Immature natural killer cell (primary cell): ENCODE measurements at regions not wholly inside any gene's neighbourhood (a gene's known extent, or its start where the extent isn't known, plus 50 kb on each side); places are given as distances from the start of the nearest gene placed in this dataset.

Experiments
- DNase-seq, 3 donors: peaks; one replicate each; pipeline ENCODE4 v3.0.0; 2022; ENCODE audit warnings: mixed read lengths in 1 of 3
- H3K27ac Mint-ChIP-seq, 6 donors: one replicate each; pipeline ENCODE4 v1.8.0; 2020; ENCODE audit warnings: mixed read lengths in 6 of 6, mild to moderate bottlenecking in 5 of 6, inconsistent platforms in 4 of 6, moderate library complexity in 3 of 6
- H3K27me3 Mint-ChIP-seq, 3 donors: one replicate each; pipeline ENCODE4 v1.8.0; 2020 to 2021; ENCODE audit warnings: low read depth in 3 of 3, mild to moderate bottlenecking in 3 of 3, mixed read lengths in 3 of 3, moderate library complexity in 3 of 3, inconsistent platforms in 1 of 3
- H3K36me3 Mint-ChIP-seq, 3 donors: one replicate each; pipeline ENCODE4 v1.8.0; 2020; ENCODE audit warnings: mixed read lengths in 3 of 3, inconsistent platforms in 2 of 3, mild to moderate bottlenecking in 2 of 3
- H3K4me1 Mint-ChIP-seq, 2 donors: one replicate each; pipeline ENCODE4 v1.8.0; 2020; ENCODE audit warnings: inconsistent platforms in 2 of 2, mild to moderate bottlenecking in 2 of 2, mixed read lengths in 2 of 2, moderate library complexity in 1 of 2
- H3K4me3 Mint-ChIP-seq, 5 donors: one replicate each; pipeline ENCODE4 v1.8.0; 2020; ENCODE audit warnings: mild to moderate bottlenecking in 5 of 5, mixed read lengths in 5 of 5, inconsistent platforms in 3 of 5, moderate library complexity in 3 of 5
- H3K9me3 Mint-ChIP-seq, 6 donors: one replicate each; pipeline ENCODE4 v1.8.0; 2020; ENCODE audit warnings: mild to moderate bottlenecking in 6 of 6, mixed read lengths in 6 of 6, inconsistent platforms in 4 of 6, moderate library complexity in 3 of 6

- H3K4me1 Mint-ChIP-seq = peaks cover 25 to 32% of the 10 kb centered on the region in 2 donors
Observed at GRCh38 chr19:34305221-34306083, 51.1 kb downstream of the GARRE1 start.

GRCh38 chr19:34306213-34306661, 51.9 kb downstream of the GARRE1 start:
- Mint-ChIP-seq H3K27me3 (peaks cover 0 to 4% (median 2%) of the 10 kb centered on the region in 3 donors), H3K4me1 (peaks cover 32 to 39% of the 10 kb centered on the region in 2 donors), H3K27ac (peak overlapping the region in 3 of 6 donors; percentile 36 to 88 (median 56)), H3K36me3 (peaks cover 3 to 8% (median 5%) of the 10 kb centered on the region in 3 donors), H3K4me3 (no peak overlapping the region), H3K9me3 (no peaks in the 10 kb centered on the region)
- no peak for DNase-seq

More at GRCh38 chr19:34305221-34306083, 51.1 kb downstream of the GARRE1 start:
- H3K9me3 Mint-ChIP-seq = no peaks in the 10 kb centered on the region
- H3K27ac Mint-ChIP-seq = peak overlapping the region in 3 of 6 donors; percentile 10 to 43 (median 13)
- peaks cover 0 to 4% (median 2%) of the 10 kb centered on the region in 3 donors for H3K27me3 Mint-ChIP-seq
- peaks cover 7 to 11% (median 8%) of the 10 kb centered on the region in 3 donors for H3K36me3 Mint-ChIP-seq
- no peak for DNase-seq
- no peak overlapping the region for H3K4me3 Mint-ChIP-seq

DNA sequence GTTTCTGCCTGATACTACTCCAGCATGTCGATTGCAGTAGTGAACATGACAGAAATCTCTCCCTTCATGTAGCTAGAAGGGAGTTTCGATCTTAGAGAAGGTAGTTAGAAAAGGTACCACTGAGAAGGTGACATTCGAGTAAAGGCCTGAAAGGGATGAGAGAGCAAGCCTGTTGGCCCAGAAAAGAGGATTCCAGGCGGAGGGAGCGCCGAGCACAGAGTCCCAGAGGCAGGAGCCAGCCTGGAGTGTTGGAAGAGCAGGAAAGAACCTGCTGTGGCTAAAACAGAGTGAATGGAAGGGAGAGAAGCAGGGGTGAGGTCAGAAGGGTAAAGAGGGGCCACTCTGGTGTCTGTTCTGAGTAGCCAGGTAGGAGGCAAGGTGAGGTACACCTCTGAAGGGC, 52.5 kb downstream of the GARRE1 start:
- H3K27me3 Mint-ChIP-seq = peaks cover 0 to 4% (median 2%) of the 10 kb centered on the region in 3 donors
- H3K36me3 Mint-ChIP-seq = peaks cover 3 to 8% (median 5%) of the 10 kb centered on the region in 3 donors
- DNase-seq = no peak
- H3K9me3 Mint-ChIP-seq = no peaks in the 10 kb centered on the region
- peak overlapping the region in 4 of 6 donors; percentile 36 to 88 (median 46) for H3K27ac Mint-ChIP-seq
- H3K4me3 Mint-ChIP-seq = no peak overlapping the region
- peaks cover 32 to 40% of the 10 kb centered on the region in 2 donors for H3K4me1 Mint-ChIP-seq

DNA sequence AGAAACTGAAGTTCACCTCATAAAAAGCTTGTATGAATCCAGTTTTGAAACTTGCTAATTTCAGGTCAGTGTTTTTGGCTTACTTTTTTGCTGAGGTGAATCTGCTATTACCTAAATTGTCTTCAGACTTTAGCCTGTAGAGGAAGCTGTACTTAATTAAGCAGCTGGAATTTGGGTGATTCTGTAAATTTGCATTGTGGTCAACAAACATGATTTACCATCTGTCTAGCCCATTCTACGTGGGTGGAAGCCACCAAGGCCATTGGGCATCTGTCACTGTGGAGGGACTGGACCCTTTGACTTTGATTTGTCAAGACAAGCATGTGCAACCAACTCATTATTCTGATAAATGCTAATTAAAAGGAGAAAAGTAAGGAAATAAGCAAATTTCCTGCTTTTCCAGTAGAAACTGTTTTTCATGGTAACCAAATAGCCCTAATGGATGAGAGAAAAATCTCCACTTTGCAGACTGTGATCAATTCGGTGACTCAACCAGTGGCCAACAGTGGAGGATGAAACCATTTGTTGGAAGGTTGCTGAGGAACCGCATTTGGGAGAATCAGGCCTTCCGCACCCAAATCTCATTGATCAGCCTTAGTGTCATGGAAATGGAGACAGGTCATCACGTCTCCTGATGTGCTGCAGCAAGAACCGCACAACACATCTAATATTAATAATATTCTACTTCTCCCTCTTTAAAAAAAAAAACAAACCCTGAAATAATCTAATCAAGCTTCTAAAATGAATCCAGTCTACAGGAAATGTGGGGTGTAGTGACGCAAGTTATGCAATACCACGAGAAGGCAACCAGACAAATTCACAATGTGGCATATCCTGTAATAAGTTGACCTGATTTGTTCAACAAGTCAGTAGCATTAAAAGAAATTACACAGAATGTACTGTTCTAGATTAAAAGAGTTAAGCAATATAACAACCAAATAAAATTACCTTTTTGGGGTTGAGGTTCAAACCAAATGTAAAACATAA, 54.3 kb downstream of the GARRE1 start:
- Mint-ChIP-seq H3K4me3 (peak overlapping the region; percentile 3 to 67 (median 44)), H3K27ac (peak overlapping the region; percentile 84 to 95 (median 92)), H3K27me3 (peaks cover 0 to 4% (median 2%) of the 10 kb centered on the region in 3 donors), H3K4me1 (peaks cover 34 to 45% of the 10 kb centered on the region in 2 donors), H3K9me3 (no peaks in the 10 kb centered on the region), H3K36me3 (peaks cover 0 to 8% (median 3%) of the 10 kb centered on the region in 3 donors)
- peak; percentile 62 to 73 (median 67) for DNase-seq

DNA sequence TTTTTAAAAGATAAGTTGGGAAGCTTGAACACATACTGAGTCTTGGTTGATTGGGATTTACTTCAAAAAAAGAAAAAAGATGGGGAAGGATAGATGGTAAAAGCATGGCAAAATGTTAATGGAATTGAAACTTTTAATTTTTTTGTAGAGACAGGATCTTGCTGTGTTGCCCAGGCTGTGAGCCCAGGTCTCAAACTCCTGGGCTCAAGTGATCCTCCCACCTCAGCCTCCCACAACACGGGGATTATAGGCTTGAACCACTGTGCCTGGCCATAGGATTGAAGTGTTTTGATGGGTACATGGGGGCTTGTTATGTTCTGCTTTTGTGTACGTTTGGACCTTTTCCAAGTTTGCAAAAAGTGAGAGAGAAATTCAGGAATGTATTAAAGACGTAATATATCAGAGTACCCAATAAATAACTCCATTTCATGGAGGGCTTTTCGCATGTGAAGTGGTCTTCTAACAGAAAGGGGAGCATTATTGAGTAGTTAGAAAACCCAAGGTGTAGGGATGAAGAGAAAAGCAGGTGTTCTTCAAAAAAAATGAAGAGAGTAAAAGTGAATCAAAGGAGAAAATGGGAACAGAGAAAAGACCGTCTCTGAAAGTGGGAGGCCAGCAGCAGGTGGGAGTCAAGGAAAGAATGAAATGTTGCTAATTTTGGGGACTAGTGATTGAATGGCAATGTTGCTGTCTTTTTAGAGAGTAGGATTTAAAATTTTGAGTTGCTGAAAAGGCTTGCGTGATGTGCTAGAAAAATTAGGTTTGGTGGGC, 55.2 kb downstream of the GARRE1 start:
- Mint-ChIP-seq H3K27me3 (peaks cover 0 to 4% (median 2%) of the 10 kb centered on the region in 3 donors), H3K9me3 (no peaks in the 10 kb centered on the region), H3K27ac (peak overlapping the region; percentile 84 to 95 (median 92)), H3K36me3 (peaks cover 0 to 8% (median 3%) of the 10 kb centered on the region in 3 donors), H3K4me3 (peak overlapping the region; percentile 3 to 67 (median 44)), H3K4me1 (peaks cover 34 to 48% of the 10 kb centered on the region in 2 donors)
- DNase-seq = no peak

DNA sequence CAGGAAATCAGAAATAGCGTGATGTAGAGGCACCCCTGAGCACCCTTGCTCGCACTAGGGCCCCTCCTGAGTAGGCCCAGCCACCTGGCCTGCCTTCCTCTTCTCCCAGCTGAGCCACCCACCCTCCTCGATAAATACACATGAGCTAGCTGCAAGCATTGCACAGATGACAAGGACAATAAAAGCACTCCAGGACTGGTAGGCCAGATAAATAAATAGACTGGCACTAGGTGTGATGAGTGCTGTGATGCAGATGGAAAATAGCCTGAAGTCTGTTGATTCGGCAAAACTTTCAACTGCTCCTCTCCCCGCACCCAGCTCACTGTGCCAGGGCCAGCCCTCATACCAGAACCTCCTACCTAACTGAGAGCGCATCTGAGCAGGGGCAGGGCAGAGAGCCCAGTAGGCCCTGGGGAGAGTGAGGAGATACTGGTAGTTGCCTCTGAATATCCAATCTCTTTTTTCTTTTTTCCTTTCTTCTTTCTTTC, 54.5 kb upstream of the GPI start:
- Mint-ChIP-seq H3K4me1 (peaks cover 34 to 53% of the 10 kb centered on the region in 2 donors), H3K27me3 (peaks cover 0 to 4% (median 2%) of the 10 kb centered on the region in 3 donors), H3K27ac (peak overlapping the region; percentile 84 to 95 (median 92)), H3K36me3 (peaks cover 0 to 3% (median 0%) of the 10 kb centered on the region in 3 donors), H3K9me3 (no peaks in the 10 kb centered on the region), H3K4me3 (no peak overlapping the region)
- no peak for DNase-seq

DNA sequence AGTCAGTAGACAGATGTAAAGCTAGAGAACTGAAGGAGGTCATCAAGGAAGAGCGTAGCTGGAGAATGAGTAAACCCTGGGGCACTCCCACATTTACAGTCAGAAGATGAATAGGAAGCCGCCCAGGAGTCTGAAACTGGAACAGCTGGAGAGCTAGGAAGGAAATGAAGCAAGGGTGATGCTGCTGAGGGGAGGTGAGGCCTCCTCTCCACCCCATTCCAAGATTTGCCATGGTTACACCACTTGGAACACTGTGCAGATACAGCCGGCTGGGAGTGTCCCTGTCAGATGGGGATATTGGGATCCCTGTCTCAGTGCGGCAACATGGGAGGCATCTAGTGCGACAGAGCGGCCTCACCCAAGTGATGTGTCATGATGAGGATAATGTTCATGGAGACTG, 51.8 kb upstream of the GPI start:
- DNase-seq = no peak
- Mint-ChIP-seq H3K4me1 (peaks cover 55 to 64% of the 10 kb centered on the region in 2 donors), H3K27me3 (peaks cover 0 to 4% (median 0%) of the 10 kb centered on the region in 3 donors), H3K4me3 (no peak overlapping the region), H3K27ac (peak overlapping the region in 1 of 6 donors; percentile 34), H3K36me3 (peaks cover 0 to 3% (median 0%) of the 10 kb centered on the region in 3 donors), H3K9me3 (no peaks in the 10 kb centered on the region)

GRCh38 chr19:34314437-34315313, 50.3 kb upstream of the GPI start:
- H3K27me3 Mint-ChIP-seq = no peaks in the 10 kb centered on the region
- DNase-seq = no peak
- no peak overlapping the region for H3K4me3 Mint-ChIP-seq
- H3K9me3 Mint-ChIP-seq = no peaks in the 10 kb centered on the region
- peaks cover 53 to 63% of the 10 kb centered on the region in 2 donors for H3K4me1 Mint-ChIP-seq
- H3K27ac Mint-ChIP-seq = peak overlapping the region in 3 of 6 donors; percentile 18 to 40 (median 30)
- peaks cover 0 to 5% (median 0%) of the 10 kb centered on the region in 3 donors for H3K36me3 Mint-ChIP-seq
